ENCODE measurements at regions not wholly inside any gene's neighbourhood (a gene's known extent, or its start where the extent isn't known, plus 50 kb on each side); places are given as distances from the start of the nearest gene placed in this dataset.

DNA sequence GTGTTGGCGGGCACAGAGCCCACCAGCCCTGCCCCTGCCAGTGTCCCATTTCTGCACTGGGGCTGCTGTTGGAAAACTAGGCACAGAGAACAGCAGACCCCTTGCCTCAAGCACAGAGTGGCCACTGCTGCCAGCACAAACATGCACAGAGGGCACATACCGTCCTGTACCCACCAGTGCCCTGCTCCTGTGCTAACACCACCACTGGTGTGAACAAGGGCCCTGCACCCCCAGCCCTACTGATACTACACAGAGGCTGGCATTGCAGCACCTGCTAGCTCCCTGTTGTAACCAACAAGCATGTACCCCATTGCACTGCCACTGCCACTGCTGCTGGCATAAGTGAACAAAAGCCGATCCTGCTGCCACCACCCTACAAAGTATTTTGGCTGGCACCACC is 348.0 kb upstream of the MPDZ start:
- TF ChIP-seq CTCF (IDR thresholded peaks at IDR 0.05; ENCODE audit: low read depth, low read length, missing input control) (no peak), RAD21 (IDR thresholded peaks at IDR 0.05) (no peak), GABPA (IDR thresholded peaks at IDR 0.05 in 1 of 2, conservative IDR thresholded peaks at IDR 0.05 in 1 of 2) (no peak), ATF3 (IDR thresholded peaks at IDR 0.05) (no peak), FOXA1 (IDR thresholded peaks at IDR 0.05) (no peak), JUND (IDR thresholded peaks at IDR 0.05) (no peak), TAF1 (conservative IDR thresholded peaks at IDR 0.05) (no peak)
- TF ChIP-seq, protein P1, sequence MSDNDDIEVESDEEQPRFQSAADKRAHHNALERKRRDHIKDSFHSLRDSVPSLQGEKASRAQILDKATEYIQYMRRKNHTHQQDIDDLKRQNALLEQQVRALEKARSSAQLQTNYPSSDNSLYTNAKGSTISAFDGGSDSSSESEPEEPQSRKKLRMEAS (IDR thresholded peaks at IDR 0.05): no peak
